EH (cell line): ENCODE measurements at regions not wholly inside any gene's neighbourhood (a gene's known extent, or its start where the extent isn't known, plus 50 kb on each side); places are given as distances from the start of the nearest gene placed in this dataset.
"Not testable (repeated sequence)": the region's sequence is repeated elsewhere in the genome, so short reads cannot be mapped to it uniquely, and the experiment has no call there.

Experiments
- DNase-seq: peaks from one replicate; pipeline ENCODE4 v3.0.0-alpha.2; 2015; ENCODE audit warnings: low read depth

- no peak for DNase-seq
Measured at GRCh38 chr2:207328944-207329386, 163.2 kb upstream of the KLF7 start.

GRCh38 chr2:207330912-207331311, 165.2 kb upstream of the KLF7 start:
- peak; percentile 96 for DNase-seq

- no peak for DNase-seq
Measured at GRCh38 chr2:207331674-207332073, 165.9 kb upstream of the KLF7 start.

GRCh38 chr2:207332480-207333212, 166.9 kb upstream of the KLF7 start:
- no peak for DNase-seq

- DNase-seq, result peak; percentile 76
Measured at GRCh38 chr2:207333599-207334300, 168.0 kb upstream of the KLF7 start.

GRCh38 chr2:207334301-207334623, 168.5 kb upstream of the KLF7 start:
- no peak for DNase-seq

- DNase-seq, result peak; percentile 100
Measured at GRCh38 chr2:207334624-207335371, 169.1 kb upstream of the KLF7 start.

GRCh38 chr2:207337234-207338219, 171.8 kb upstream of the KLF7 start:
- peak; percentile 41 for DNase-seq

- DNase-seq, result no peak
Measured at GRCh38 chr2:207338220-207338607, 172.5 kb upstream of the KLF7 start.

GRCh38 chr2:207338610-207339009, 172.9 kb upstream of the KLF7 start:
- DNase-seq, result no peak

- no peak for DNase-seq
Measured at GRCh38 chr2:207341112-207341750, 175.5 kb upstream of the KLF7 start.

GRCh38 chr2:207341804-207342203, 176.1 kb upstream of the KLF7 start:
- DNase-seq, result no peak

GRCh38 chr2:207344596-207345394, 179.0 kb upstream of the KLF7 start:
- DNase-seq, result not testable (repeated sequence)

GRCh38 chr2:207351171-207351570, 178.6 kb upstream of the CREB1 start:
- no peak for DNase-seq

- peak; percentile 22 for DNase-seq
Measured at GRCh38 chr2:207352978-207353671, 176.6 kb upstream of the CREB1 start.

- DNase-seq, result no peak
Measured at GRCh38 chr2:207353836-207354235, 175.9 kb upstream of the CREB1 start.

- no peak for DNase-seq
Measured at GRCh38 chr2:207354462-207354861, 175.3 kb upstream of the CREB1 start.

- DNase-seq, result no peak
Measured at GRCh38 chr2:207356567-207356966, 173.2 kb upstream of the CREB1 start.

- DNase-seq, result no peak
Measured at GRCh38 chr2:207357216-207357615, 172.5 kb upstream of the CREB1 start.

GRCh38 chr2:207362716-207363115, 167.0 kb upstream of the CREB1 start:
- DNase-seq, result peak; percentile 37
